HCT116 (cell line): ENCODE measurements at regions not wholly inside any gene's neighbourhood (a gene's known extent, or its start where the extent isn't known, plus 50 kb on each side); places are given as distances from the start of the nearest gene placed in this dataset.

ENCODE experiments used
- CEBPB ChIP-seq: IDR thresholded peaks from 2 replicates; pipeline ENCODE4 v1.6.1; 2012; ENCODE audit warnings: low read depth
- CTCF ChIP-seq, 3 experiments: fragments of 200-600 bp in 1 of 3; sonication (generic) in 1 of 3; IDR thresholded peaks in 2 of 3; conservative IDR thresholded peaks in 1 of 3; 2 replicates each; pipeline ENCODE4 v1.5.1; 2012 to 2017; ENCODE audit warnings: low read depth in 2 of 3, low read length in 2 of 3, antibody characterized with exemption in 1 of 3, borderline replicate concordance in 1 of 3, control low read depth in 1 of 3, mild to moderate bottlenecking in 1 of 3, mixed read lengths in 1 of 3, mixed run types in 1 of 3, moderate library complexity in 1 of 3; ENCODE audit not compliant: insufficient read depth in 1 of 3
- EGR1 ChIP-seq: IDR thresholded peaks from 2 replicates; pipeline ENCODE4 v1.6.1; 2012; ENCODE audit warnings: low read depth
- EZH2 ChIP-seq: fragments of 200-600 bp; sonication (generic); IDR thresholded peaks from 2 replicates; pipeline ENCODE4 v1.6.1; 2017; ENCODE audit warnings: antibody characterized with exemption, mixed run types
- JUND ChIP-seq: IDR thresholded peaks from 2 replicates; pipeline ENCODE4 v1.6.1; 2012
- MAX ChIP-seq: IDR thresholded peaks from 2 replicates; pipeline ENCODE4 v1.6.1; 2012
- POLR2A ChIP-seq: IDR thresholded peaks from 2 replicates; pipeline ENCODE4 v1.7.0; 2011; ENCODE audit warnings: borderline replicate concordance; ENCODE audit not compliant: insufficient read depth, insufficient read length; ENCODE audit errors: extremely low read depth
- POLR2AphosphoS5 ChIP-seq: IDR thresholded peaks from 2 replicates; pipeline ENCODE4 v1.6.1; 2011; ENCODE audit warnings: mild to moderate bottlenecking, low read depth, low read length, moderate library complexity
- REST ChIP-seq: IDR thresholded peaks from 2 replicates; pipeline ENCODE4 v1.6.1; 2012; ENCODE audit warnings: low read depth
- SP1 ChIP-seq: IDR thresholded peaks from 2 replicates; pipeline ENCODE4 v1.6.1; 2012; ENCODE audit warnings: low read depth
- TCF7L2 ChIP-seq: IDR thresholded peaks from 2 replicates; pipeline ENCODE4 v1.7.0; 2011; ENCODE audit warnings: borderline replicate concordance, inconsistent platforms; ENCODE audit not compliant: insufficient read depth, insufficient read length; ENCODE audit errors: extremely low read depth
- YY1 ChIP-seq: IDR thresholded peaks from 2 replicates; pipeline ENCODE4 v1.6.1; 2011; ENCODE audit warnings: low read length, low read depth, moderate library complexity, mild to moderate bottlenecking; ENCODE audit not compliant: insufficient replicate concordance; ENCODE audit errors: extremely low read depth
- ZNF274 ChIP-seq: fragments of 200-500 bp; sonication (Bioruptor generic); IDR thresholded peaks from 2 replicates; pipeline ENCODE4 v1.6.1; 2014; ENCODE audit warnings: mild to moderate bottlenecking, low read depth, low read length, inconsistent platforms

GRCh38 chr13:30103161-30103840 lies 204.1 kb downstream of the KATNAL1 start:
- TF ChIP-seq CTCF (IDR thresholded peaks at IDR 0.05 in 2 of 3, conservative IDR thresholded peaks at IDR 0.05 in 1 of 3; ENCODE audit: borderline replicate concordance in 1 of 3, insufficient read depth in 1 of 3, low read depth in 2 of 3, low read length in 2 of 3): no peak
- TF ChIP-seq EZH2: no peak
- no peak for TF ChIP-seq POLR2A
- no peak for TF ChIP-seq SP1
- no peak for TF ChIP-seq ZNF274
- no peak for TF ChIP-seq POLR2AphosphoS5
- TF ChIP-seq JUND: no peak
- no peak for TF ChIP-seq TCF7L2
- TF ChIP-seq YY1: no peak
- TF ChIP-seq EGR1: no peak
- TF ChIP-seq MAX: no peak
- TF ChIP-seq CEBPB: no peak
- no peak for TF ChIP-seq REST
